ENCODE measurements at regions not wholly inside any gene's neighbourhood (a gene's known extent, or its start where the extent isn't known, plus 50 kb on each side); places are given as distances from the start of the nearest gene placed in this dataset.

GRCh38 chr3:22537560-22537959, 665.6 kb upstream of the UBE2E2 start:
- H3K4me3 ChIP-seq (ENCODE audit: low read length) = no peak overlapping the region
- DNase-seq (ENCODE audit: low read depth) = no peak
- TF ChIP-seq, protein P1, sequence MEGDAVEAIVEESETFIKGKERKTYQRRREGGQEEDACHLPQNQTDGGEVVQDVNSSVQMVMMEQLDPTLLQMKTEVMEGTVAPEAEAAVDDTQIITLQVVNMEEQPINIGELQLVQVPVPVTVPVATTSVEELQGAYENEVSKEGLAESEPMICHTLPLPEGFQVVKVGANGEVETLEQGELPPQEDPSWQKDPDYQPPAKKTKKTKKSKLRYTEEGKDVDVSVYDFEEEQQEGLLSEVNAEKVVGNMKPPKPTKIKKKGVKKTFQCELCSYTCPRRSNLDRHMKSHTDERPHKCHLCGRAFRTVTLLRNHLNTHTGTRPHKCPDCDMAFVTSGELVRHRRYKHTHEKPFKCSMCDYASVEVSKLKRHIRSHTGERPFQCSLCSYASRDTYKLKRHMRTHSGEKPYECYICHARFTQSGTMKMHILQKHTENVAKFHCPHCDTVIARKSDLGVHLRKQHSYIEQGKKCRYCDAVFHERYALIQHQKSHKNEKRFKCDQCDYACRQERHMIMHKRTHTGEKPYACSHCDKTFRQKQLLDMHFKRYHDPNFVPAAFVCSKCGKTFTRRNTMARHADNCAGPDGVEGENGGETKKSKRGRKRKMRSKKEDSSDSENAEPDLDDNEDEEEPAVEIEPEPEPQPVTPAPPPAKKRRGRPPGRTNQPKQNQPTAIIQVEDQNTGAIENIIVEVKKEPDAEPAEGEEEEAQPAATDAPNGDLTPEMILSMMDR (conservative IDR thresholded peaks at IDR 0.05; ENCODE audit: low read depth, low read length) = no peak

DNA sequence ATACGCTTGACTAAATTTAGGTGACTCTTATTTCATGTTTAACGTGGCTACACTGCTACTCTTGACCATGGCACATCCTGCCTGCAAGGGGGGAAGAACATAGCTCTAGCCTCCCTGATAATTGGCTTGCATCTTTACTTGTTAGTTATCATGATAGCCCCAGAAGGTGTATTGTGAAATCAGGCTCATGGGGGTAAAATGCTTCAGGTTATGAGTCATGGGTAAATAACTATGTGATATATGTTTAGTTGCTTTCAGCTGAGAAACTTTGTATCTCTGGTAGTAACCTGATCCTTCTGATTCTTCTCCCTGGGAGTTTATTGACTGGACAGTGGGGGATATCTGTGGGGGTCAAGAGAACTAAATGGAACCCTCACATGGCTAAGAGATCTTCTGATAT, 660.8 kb upstream of the UBE2E2 start:
- DNase-seq (ENCODE audit: low read depth) = no peak
- no peak overlapping the region for H3K4me3 ChIP-seq (ENCODE audit: low read length)
- TF ChIP-seq, protein P1 (conservative IDR thresholded peaks at IDR 0.05; ENCODE audit: low read depth, low read length) = no peak

DNA sequence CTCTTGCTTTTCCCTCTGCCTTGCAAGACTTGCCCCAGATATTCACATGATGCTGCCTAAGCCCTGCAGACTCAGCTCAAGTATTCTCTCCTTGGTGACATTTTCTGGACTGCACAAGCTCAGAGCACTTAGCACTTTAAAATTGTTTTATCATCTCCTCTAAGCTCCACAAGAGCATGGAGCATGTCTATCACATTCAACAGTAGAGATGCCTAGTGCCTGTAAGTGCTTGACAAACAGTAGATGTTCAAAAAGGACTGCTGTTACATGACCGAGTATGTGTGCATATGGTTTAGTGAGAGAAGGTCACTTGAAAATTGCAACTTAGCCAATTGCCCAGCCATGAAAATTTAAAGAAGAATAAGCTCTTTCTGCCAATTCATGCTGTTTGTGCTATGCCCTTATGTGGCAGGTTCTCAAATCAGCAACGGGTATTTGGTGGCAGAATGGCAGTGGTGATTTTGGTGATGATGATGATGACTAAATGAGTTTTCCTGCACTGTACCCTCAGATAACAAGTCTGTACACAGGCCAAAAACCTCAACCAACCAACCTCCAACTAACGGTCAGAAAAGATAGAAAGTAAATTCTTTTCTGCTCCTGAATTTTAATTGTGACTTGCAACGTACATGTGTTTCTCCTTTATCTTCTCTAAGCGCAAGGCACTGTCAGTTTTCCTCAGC, 647.2 kb upstream of the UBE2E2 start:
- H3K4me3 ChIP-seq (ENCODE audit: low read length) = no peak overlapping the region
- DNase-seq (ENCODE audit: low read depth) = no peak
- TF ChIP-seq, protein P1 (conservative IDR thresholded peaks at IDR 0.05; ENCODE audit: low read depth, low read length) = no peak

- TF ChIP-seq, protein P1 (conservative IDR thresholded peaks at IDR 0.05; ENCODE audit: low read depth, low read length) = no peak
- no peak for DNase-seq (ENCODE audit: low read depth)
- H3K4me3 ChIP-seq (ENCODE audit: low read length) = no peak overlapping the region
Measured at GRCh38 chr3:22565393-22565792, 637.7 kb upstream of the UBE2E2 start.

- TF ChIP-seq, protein P1 (conservative IDR thresholded peaks at IDR 0.05; ENCODE audit: low read depth, low read length) = no peak
- no peak overlapping the region for H3K4me3 ChIP-seq (ENCODE audit: low read length)
- no peak for DNase-seq (ENCODE audit: low read depth)
Measured at GRCh38 chr3:22568285-22568684, 634.8 kb upstream of the UBE2E2 start.

DNA sequence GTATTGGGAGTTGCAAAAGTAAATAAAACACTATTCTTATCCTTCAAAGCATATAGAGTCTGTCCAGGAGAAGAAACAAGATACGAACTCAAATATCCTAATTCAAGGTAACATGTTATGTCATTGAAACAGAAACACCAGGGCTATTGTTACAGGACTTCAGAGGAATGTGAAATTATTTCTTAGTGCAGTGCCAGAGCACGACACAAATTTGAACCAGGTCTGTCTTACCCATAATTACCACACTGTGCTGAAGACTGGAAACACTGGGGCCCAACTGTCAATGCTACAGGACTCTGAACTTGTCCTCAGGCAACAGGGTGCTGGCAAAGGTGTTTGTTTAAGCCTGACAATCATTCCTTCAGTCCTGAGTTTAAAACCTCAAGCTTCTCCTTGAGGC, 633.6 kb upstream of the UBE2E2 start:
- no peak for DNase-seq (ENCODE audit: low read depth)
- TF ChIP-seq, protein P1 (conservative IDR thresholded peaks at IDR 0.05; ENCODE audit: low read depth, low read length) = no peak
- H3K4me3 ChIP-seq (ENCODE audit: low read length) = no peak overlapping the region

- TF ChIP-seq, protein P1 (conservative IDR thresholded peaks at IDR 0.05; ENCODE audit: low read depth, low read length) = no peak
- no peak for DNase-seq (ENCODE audit: low read depth)
Measured at GRCh38 chr3:22581007-22581406, 622.1 kb upstream of the UBE2E2 start.

More at GRCh38 chr3:22581007-22581406, 622.1 kb upstream of the UBE2E2 start:
- no peak overlapping the region for H3K4me3 ChIP-seq (ENCODE audit: low read length)
